Calu3 (cell line): ENCODE measurements at regions not wholly inside any gene's neighbourhood (a gene's known extent, or its start where the extent isn't known, plus 50 kb on each side); places are given as distances from the start of the nearest gene placed in this dataset.

Source experiments
- BruUV-seq: library from RNA; stranded (reverse); fragments of 400-500 nt; replicated peaks from 2 replicates; lab custom pipeline; 2021; lab: Mats Ljungman, UMichigan
- CTCF ChIA-PET: fragments of 300-600 bp; sonication (Branson Sonifier 250); formaldehyde crosslinking; loops from one replicate; lab custom pipeline; 2022; ENCODE audit warnings: antibody characterized with exemption; lab: Charles Lee
- DNase-seq: peaks from one replicate; pipeline ENCODE4 v3.0.0; 2022
- H3K27ac Mint-ChIP-seq: one replicate; pipeline ENCODE4 v1.8.0; 2022; ENCODE audit warnings: mixed read lengths; ENCODE audit not compliant: unreplicated experiment
- H3K27me3 Mint-ChIP-seq: one replicate; pipeline ENCODE4 v1.8.0; 2022; ENCODE audit warnings: mixed read lengths; ENCODE audit not compliant: unreplicated experiment
- H3K36me3 Mint-ChIP-seq: one replicate; pipeline ENCODE4 v1.8.0; 2022; ENCODE audit warnings: mild to moderate bottlenecking, moderate library complexity, mixed read lengths; ENCODE audit not compliant: insufficient read depth, unreplicated experiment
- H3K4me1 Mint-ChIP-seq: one replicate; pipeline ENCODE4 v1.8.0; 2022; ENCODE audit warnings: mild to moderate bottlenecking, low read depth, mixed read lengths; ENCODE audit not compliant: unreplicated experiment
- H3K4me3 Mint-ChIP-seq: one replicate; pipeline ENCODE4 v1.8.0; 2022; ENCODE audit warnings: mild to moderate bottlenecking, low read depth, moderate library complexity, mixed read lengths; ENCODE audit not compliant: unreplicated experiment
- H3K9me3 Mint-ChIP-seq: one replicate; pipeline ENCODE4 v1.8.0; 2022; ENCODE audit warnings: low read depth, mixed read lengths; ENCODE audit not compliant: unreplicated experiment
- intact Hi-C: fragments of 100-400 bp; cut with micrococcal nuclease; formaldehyde crosslinking; loops from one replicate; pipeline ENCODE4 v1.10.0; 2022; ENCODE audit not compliant: unreplicated experiment
- TF ChIP-seq, protein P1 (sequence below): fragments of 200-600 bp; IDR thresholded peaks from one replicate; pipeline ENCODE4 v1.8.0; 2022; ENCODE audit warnings: antibody characterized with exemption; ENCODE audit not compliant: unreplicated experiment

DNA sequence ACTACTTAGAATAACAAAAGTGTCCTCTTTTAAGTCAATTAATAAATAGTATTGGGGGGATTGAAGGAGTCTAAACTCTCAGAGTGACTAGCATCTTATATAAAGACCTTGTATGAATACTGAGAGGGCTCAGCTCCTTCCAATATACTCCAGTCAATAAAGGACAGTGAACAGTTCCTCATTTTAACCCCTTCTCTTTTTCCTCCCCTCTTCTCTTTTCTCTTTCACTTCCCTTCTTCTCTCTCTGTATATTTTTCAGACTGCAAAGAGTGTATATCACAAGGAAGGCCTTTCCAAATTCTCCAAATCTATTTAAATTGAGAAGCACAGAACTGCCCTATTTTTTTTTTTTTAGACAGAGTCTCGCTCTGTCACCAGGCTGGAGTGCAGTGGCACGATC is 99.5 kb downstream of the CD164 start:
- CTCF ChIA-PET, result no interaction called here
- no peak for DNase-seq
- intact Hi-C loops, result no loop called here
- Mint-ChIP-seq H3K36me3 (no peaks in the 10 kb centered on the region), H3K4me1 (no peaks in the 10 kb centered on the region), H3K27me3 (peaks cover 9% of the 10 kb centered on the region), H3K4me3 (no peak overlapping the region), H3K27ac (no peak overlapping the region), H3K9me3 (no peaks in the 10 kb centered on the region)
- BruUV-seq, result no TSS peak
- TF ChIP-seq, protein P1, sequence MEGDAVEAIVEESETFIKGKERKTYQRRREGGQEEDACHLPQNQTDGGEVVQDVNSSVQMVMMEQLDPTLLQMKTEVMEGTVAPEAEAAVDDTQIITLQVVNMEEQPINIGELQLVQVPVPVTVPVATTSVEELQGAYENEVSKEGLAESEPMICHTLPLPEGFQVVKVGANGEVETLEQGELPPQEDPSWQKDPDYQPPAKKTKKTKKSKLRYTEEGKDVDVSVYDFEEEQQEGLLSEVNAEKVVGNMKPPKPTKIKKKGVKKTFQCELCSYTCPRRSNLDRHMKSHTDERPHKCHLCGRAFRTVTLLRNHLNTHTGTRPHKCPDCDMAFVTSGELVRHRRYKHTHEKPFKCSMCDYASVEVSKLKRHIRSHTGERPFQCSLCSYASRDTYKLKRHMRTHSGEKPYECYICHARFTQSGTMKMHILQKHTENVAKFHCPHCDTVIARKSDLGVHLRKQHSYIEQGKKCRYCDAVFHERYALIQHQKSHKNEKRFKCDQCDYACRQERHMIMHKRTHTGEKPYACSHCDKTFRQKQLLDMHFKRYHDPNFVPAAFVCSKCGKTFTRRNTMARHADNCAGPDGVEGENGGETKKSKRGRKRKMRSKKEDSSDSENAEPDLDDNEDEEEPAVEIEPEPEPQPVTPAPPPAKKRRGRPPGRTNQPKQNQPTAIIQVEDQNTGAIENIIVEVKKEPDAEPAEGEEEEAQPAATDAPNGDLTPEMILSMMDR, result no peak

DNA sequence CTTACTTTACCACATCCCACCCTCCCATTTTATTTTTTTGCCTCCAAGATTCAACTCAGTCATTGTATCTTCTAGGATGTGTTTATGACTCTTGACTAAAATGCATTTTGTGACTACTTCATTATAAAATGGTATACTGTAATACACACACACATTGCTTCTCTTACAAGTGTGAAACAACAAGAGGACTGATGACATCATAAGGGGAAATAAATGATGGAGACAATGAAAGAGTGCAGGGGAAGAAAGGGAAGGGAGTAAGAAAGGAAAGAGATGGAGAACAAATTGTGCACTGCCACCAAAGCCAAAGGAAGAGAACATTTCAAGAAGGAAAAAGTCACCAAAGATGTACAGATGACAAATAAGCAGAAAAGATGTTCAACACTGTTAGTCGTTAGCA is 102.6 kb downstream of the CD164 start:
- H3K4me1 Mint-ChIP-seq, result no peaks in the 10 kb centered on the region
- no peak overlapping the region for H3K4me3 Mint-ChIP-seq
- intact Hi-C loops, result no loop called here
- BruUV-seq, result no TSS peak
- H3K27ac Mint-ChIP-seq, result no peak overlapping the region
- TF ChIP-seq, protein P1, result no peak
- H3K36me3 Mint-ChIP-seq, result no peaks in the 10 kb centered on the region
- no peaks in the 10 kb centered on the region for H3K27me3 Mint-ChIP-seq
- no peak for DNase-seq
- CTCF ChIA-PET, result no interaction called here
- no peaks in the 10 kb centered on the region for H3K9me3 Mint-ChIP-seq

DNA sequence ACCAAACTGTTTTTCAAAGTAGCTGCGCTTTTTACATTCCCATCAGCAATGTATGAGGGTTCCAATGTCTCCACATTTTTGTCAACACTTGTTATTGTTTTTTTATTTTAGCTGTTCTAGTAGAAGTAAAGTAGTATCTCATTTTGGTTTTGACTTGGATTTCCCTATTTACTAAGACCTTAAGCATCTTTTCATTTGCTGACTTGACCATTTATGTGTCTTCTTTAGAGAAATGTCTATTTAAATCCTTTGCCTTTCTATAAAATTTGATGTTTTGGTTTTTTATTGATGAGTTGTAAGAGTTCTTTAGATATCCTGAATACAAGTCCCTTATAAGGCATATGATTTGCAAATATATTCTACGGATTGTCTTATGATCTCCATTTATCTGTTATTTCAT is 110.6 kb downstream of the CD164 start:
- no peak for DNase-seq
- BruUV-seq, result no TSS peak
- TF ChIP-seq, protein P1, result no peak
- Mint-ChIP-seq H3K36me3 (no peaks in the 10 kb centered on the region), H3K27ac (no peak overlapping the region), H3K4me1 (no peaks in the 10 kb centered on the region), H3K27me3 (no peaks in the 10 kb centered on the region), H3K9me3 (peaks cover 6% of the 10 kb centered on the region), H3K4me3 (no peak overlapping the region)
- intact Hi-C loops, result no loop called here
- CTCF ChIA-PET, result no interaction called here

DNA sequence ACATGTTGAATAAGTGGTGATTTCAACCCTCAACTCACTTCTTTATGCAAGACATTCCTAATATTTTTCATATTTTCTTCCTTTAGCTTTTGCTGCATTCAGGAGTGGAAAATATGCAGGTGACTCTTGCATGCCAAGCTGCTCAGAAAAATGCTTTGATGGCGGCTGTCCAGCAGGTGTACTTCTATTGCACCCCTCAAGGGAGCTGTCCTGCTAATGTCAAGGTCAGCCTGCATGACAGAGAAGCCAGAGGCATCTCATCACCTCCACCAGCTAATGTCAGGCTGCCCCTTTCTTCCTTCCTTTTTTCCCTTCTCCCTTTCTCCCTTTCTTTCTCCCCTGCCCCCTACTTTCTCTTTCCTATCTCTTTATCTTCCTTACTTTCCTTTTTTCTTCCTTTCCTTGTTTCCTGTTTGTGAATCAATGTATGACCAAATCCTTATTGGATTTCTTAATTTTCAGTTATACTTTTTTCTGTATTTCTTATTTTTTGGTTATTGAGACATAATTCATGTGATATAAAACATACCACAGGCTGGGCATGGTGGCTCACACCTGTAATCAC is 112.2 kb downstream of the CD164 start:
- BruUV-seq, result no TSS peak
- H3K9me3 Mint-ChIP-seq, result peaks cover 6% of the 10 kb centered on the region
- TF ChIP-seq, protein P1, result no peak
- CTCF ChIA-PET, result no interaction called here
- DNase-seq, result no peak
- intact Hi-C loops, result no loop called here
- H3K4me3 Mint-ChIP-seq, result no peak overlapping the region
- H3K36me3 Mint-ChIP-seq, result no peaks in the 10 kb centered on the region
- no peak overlapping the region for H3K27ac Mint-ChIP-seq
- no peaks in the 10 kb centered on the region for H3K27me3 Mint-ChIP-seq
- no peaks in the 10 kb centered on the region for H3K4me1 Mint-ChIP-seq
